ENCODE measurements at regions not wholly inside any gene's neighbourhood (a gene's known extent, or its start where the extent isn't known, plus 50 kb on each side); places are given as distances from the start of the nearest gene placed in this dataset.
"Not testable (repeated sequence)": the region's sequence is repeated elsewhere in the genome, so short reads cannot be mapped to it uniquely, and the experiment has no call there.

DNA sequence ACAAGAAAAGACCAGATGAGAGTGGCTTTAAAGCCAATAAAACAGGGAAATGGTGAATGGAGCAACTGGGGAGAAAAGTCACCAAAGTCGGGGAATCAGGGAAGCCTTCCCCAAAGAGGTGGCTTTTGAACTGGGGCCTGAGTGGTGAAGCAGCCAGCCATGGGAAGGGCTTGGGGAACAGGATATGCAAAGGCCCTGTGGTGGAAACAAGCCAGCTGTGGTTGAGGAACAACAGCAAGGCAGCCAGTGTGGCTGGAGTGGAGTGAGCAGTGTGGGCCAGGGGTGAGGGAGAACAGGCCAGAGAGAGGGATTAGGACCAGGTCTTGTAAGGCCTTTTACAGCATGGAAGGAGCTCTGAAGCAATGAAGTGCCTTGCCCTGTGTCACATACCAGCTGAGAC is 51.0 kb upstream of the ROPN1B start:
- not testable (repeated sequence) for DNase-seq

DNA sequence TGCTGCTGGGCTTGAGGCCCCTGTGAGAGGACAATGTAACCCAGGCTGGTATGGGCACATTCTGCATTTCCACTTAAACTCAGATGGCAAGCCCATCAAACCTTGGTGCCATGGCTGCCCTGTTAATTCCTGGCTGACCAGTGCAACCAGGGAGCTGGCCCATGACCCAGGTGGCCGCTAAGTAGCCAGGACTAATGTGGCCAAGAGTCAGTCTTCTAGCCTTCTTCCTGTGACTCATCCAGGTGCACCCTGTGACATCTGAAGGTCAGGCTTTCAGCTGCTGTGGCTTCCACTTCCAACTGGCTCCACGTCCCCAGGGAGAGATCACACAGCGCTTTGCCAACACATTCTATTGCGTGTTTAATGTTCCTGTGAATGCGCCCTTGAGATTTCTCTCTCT is 50.5 kb upstream of the ROPN1B start:
- not testable (repeated sequence) for DNase-seq

DNA sequence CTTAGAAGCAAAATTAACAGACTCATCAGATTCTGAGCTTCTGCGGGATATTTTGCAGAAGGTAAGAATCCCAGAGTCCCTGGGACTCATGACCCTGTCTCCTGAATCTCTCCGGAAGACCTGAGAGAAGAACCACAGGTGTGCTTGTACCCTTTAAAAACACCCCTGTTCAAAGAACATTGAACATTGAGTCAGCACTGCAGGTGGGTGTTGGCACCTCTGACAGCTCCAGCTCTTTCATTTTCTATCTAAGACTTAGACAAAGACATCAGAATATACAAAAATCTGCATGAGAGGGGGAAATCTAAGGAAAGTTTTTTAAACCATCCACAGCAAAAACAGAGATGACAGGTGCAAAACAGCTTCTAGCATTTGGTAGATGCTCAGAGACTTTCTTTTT is 50.1 kb upstream of the ROPN1B start:
- DNase-seq, result not testable (repeated sequence)

Measured in suppressor macrophage treated with lipopolysaccharide for 1 hour (primary cell).